PC-9 (cell line): ENCODE measurements at regions not wholly inside any gene's neighbourhood (a gene's known extent, or its start where the extent isn't known, plus 50 kb on each side); places are given as distances from the start of the nearest gene placed in this dataset.
A peak's percentile ranks its signal among the peaks of the same experiment; 100 is the strongest.

Experiments used
- BruUV-seq: library from RNA; stranded (reverse); fragments of 400-500 nt; replicated peaks from 2 replicates; lab custom pipeline; 2021; lab: Mats Ljungman, UMichigan
- CTCF ChIA-PET: fragments of 300-600 bp; sonication (Branson Sonifier 250); formaldehyde crosslinking; loops from one replicate; lab custom pipeline; 2022; ENCODE audit warnings: antibody characterized with exemption; lab: Charles Lee
- POLR2A ChIA-PET: fragments of 300-600 bp; sonication (Branson Sonifier 250); formaldehyde crosslinking; loops from one replicate; lab custom pipeline; 2022; ENCODE audit warnings: antibody characterized with exemption; ENCODE audit not compliant: unreplicated experiment; lab: Charles Lee
- DNase-seq, 2 experiments: peaks; one replicate each; pipeline versions ENCODE4 v3.0.0 to v3.0.0-alpha.2; 2015 to 2022; ENCODE audit warnings: mixed read lengths in 1 of 2
- H2AFZ ChIP-seq: fragments of 200-600 bp; sonication (generic); 2 replicates; pipeline ENCODE4 v1.8.1; 2017; ENCODE audit warnings: antibody characterized with exemption
- H3F3A ChIP-seq: fragments of 200-600 bp; sonication (generic); 2 replicates; pipeline ENCODE4 v1.8.1; 2017; ENCODE audit warnings: antibody characterized with exemption, mild to moderate bottlenecking, low read depth; ENCODE audit not compliant: insufficient read depth
- H3K27ac ChIP-seq: fragments of 200-600 bp; sonication (generic); 2 replicates; pipeline ENCODE4 v1.6.1; 2016; ENCODE audit warnings: mixed run types
- H3K27me3 ChIP-seq: fragments of 200-600 bp; sonication (generic); 2 replicates; pipeline ENCODE4 v1.6.1; 2016; ENCODE audit warnings: low read depth, mixed run types; ENCODE audit not compliant: insufficient read depth
- H3K36me3 ChIP-seq: fragments of 200-600 bp; sonication (generic); 2 replicates; pipeline ENCODE4 v1.6.1; 2016; ENCODE audit warnings: low read depth, mixed run types
- H3K4me1 ChIP-seq: fragments of 200-600 bp; sonication (generic); replicated peaks from 2 replicates; pipeline ENCODE4 v1.6.1; 2016; ENCODE audit warnings: mixed run types; ENCODE audit not compliant: insufficient read depth
- H3K4me2 ChIP-seq: fragments of 200-600 bp; sonication (generic); 2 replicates; pipeline ENCODE4 v1.6.1; 2017; ENCODE audit warnings: mixed run types
- H3K4me3 ChIP-seq: fragments of 200-600 bp; sonication (generic); 2 replicates; pipeline ENCODE4 v1.6.1; 2016; ENCODE audit warnings: mixed run types
- H3K79me2 ChIP-seq: fragments of 200-600 bp; sonication (generic); 2 replicates; pipeline ENCODE4 v1.6.1; 2017; ENCODE audit warnings: low read depth, mixed run types
- H3K9me2 ChIP-seq: fragments of 200-600 bp; sonication (generic); 2 replicates; pipeline ENCODE4 v1.8.1; 2017; ENCODE audit warnings: mild to moderate bottlenecking; ENCODE audit not compliant: insufficient read depth
- H3K9me3 ChIP-seq: fragments of 200-600 bp; sonication (generic); 2 replicates; pipeline ENCODE4 v1.8.1; 2016; ENCODE audit warnings: low read depth; ENCODE audit not compliant: insufficient read depth
- H4K20me1 ChIP-seq: fragments of 200-600 bp; sonication (generic); 2 replicates; pipeline ENCODE4 v1.8.1; 2017; ENCODE audit not compliant: insufficient read depth
- EZH2 ChIP-seq: fragments of 200-600 bp; sonication (generic); IDR thresholded peaks from 2 replicates; pipeline ENCODE4 v1.8.0; 2017; ENCODE audit warnings: antibody characterized with exemption, low read depth
- intact Hi-C: fragments of 100-400 bp; cut with micrococcal nuclease; formaldehyde crosslinking; loops from one replicate; pipeline ENCODE4 v1.10.0; 2022; ENCODE audit not compliant: unreplicated experiment
- TF ChIP-seq, protein P1 (sequence below): fragments of 200-600 bp; sonication (generic); conservative IDR thresholded peaks from 2 replicates; pipeline ENCODE4 v1.6.1; 2017; ENCODE audit warnings: mixed run types, antibody characterized with exemption, mild to moderate bottlenecking, moderate library complexity

DNA sequence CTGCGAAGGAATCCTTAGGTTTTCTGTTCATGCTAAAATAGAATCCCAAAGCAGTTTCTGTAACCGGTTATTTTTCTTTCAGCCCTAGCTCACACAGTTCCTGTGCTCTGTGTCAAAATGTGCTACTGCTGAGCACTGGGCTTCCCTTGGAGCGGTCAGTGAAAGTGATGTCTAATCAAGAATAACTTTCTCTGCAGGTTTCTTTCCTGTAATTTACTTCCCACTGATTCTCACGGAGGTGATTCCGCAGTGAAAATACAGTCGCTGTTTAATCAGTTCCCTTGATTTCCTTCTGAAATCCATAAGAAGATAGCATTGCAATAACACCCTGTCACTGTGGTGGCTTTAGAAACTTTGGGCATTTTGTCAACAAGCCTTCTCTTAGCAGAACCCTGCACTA, 112.0 kb upstream of the ISL1 start:
- Histone ChIP-seq H3K4me1 (no peaks in the 10 kb centered on the region), H4K20me1 (no peaks in the 10 kb centered on the region), H3K4me3 (no peak overlapping the region), H3K27ac (no peak overlapping the region), H3K9me2 (no peaks in the 10 kb centered on the region), H2AFZ (no peak overlapping the region), H3K9me3 (no peaks in the 10 kb centered on the region), H3F3A (no peaks in the 10 kb centered on the region), H3K27me3 (no peaks in the 10 kb centered on the region), H3K4me2 (no peak overlapping the region), H3K79me2 (no peaks in the 10 kb centered on the region), H3K36me3 (no peaks in the 10 kb centered on the region)
- no peak for DNase-seq
- no TSS peak for BruUV-seq
- intact Hi-C loops = loop anchor here (5.0 kb wide), 1 partner anchor 44 kb away; no protein-coding TSS in a partner anchor
- TF ChIP-seq, protein P1, sequence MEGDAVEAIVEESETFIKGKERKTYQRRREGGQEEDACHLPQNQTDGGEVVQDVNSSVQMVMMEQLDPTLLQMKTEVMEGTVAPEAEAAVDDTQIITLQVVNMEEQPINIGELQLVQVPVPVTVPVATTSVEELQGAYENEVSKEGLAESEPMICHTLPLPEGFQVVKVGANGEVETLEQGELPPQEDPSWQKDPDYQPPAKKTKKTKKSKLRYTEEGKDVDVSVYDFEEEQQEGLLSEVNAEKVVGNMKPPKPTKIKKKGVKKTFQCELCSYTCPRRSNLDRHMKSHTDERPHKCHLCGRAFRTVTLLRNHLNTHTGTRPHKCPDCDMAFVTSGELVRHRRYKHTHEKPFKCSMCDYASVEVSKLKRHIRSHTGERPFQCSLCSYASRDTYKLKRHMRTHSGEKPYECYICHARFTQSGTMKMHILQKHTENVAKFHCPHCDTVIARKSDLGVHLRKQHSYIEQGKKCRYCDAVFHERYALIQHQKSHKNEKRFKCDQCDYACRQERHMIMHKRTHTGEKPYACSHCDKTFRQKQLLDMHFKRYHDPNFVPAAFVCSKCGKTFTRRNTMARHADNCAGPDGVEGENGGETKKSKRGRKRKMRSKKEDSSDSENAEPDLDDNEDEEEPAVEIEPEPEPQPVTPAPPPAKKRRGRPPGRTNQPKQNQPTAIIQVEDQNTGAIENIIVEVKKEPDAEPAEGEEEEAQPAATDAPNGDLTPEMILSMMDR = no peak
- no peak for TF ChIP-seq EZH2
- ChIA-PET POLR2A (interaction anchor here (0.6 kb wide), 1 partner anchor 127 kb away, joined by 7 read pairs; no protein-coding TSS in a partner anchor), CTCF (no interaction called here)

DNA sequence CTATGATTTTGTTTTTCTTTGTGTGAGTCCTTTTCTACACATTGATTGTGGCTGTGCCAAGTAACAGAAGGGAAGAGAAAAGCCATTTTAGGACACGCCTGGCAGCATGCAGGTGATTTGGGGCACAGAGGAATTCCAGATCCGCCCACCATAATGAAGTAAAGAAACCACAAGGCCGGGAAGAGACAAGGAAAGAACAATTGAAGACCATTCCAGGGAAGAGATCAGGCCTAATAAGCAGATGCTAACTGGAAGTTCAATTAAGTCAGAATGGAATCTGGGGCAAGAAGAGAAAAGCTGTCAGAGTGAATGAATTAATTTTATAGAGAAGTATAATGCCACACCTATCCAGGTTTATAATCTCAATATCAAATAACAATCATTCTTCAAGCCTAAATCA, 110.2 kb upstream of the ISL1 start:
- Histone ChIP-seq H4K20me1 (no peaks in the 10 kb centered on the region), H3K4me3 (no peak overlapping the region), H3K4me2 (no peak overlapping the region), H3K79me2 (no peaks in the 10 kb centered on the region), H3K27me3 (no peaks in the 10 kb centered on the region), H3K27ac (no peak overlapping the region), H3F3A (no peaks in the 10 kb centered on the region), H3K36me3 (no peaks in the 10 kb centered on the region), H3K4me1 (no peaks in the 10 kb centered on the region), H2AFZ (no peak overlapping the region), H3K9me2 (no peaks in the 10 kb centered on the region), H3K9me3 (no peaks in the 10 kb centered on the region)
- CTCF ChIA-PET = no interaction called here
- TF ChIP-seq EZH2 = no peak
- TF ChIP-seq, protein P1 = no peak
- peak in 1 of 2 experiments; percentile 14 for DNase-seq
- BruUV-seq = no TSS peak
- intact Hi-C loops = loop anchor here (5.0 kb wide), 1 partner anchor 46 kb away; no protein-coding TSS in a partner anchor
- POLR2A ChIA-PET = no interaction called here

DNA sequence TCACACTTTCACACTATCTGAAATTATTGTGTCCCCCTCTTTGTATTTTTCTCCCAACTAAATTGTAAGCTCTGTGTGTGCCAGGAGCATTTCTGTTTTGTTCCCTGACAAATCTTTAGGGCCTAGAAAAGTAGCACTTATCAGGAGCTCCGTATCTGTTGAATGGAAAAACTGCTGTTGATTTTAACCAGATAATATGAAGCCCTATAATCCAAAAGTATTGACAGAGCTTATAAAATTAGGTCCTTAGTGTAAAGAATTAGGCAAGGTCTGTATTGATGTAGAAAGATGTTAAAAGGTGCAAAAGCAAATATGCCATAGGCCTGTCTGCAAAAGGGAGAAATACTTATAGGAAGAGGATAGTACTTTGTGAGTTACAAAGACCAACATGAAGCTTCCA, 109.4 kb upstream of the ISL1 start:
- TF ChIP-seq, protein P1 = no peak
- no peak for TF ChIP-seq EZH2
- ChIA-PET POLR2A (no interaction called here), CTCF (no interaction called here)
- DNase-seq = no peak
- no peaks in the 10 kb centered on the region for H3K9me2 ChIP-seq
- H3K36me3 ChIP-seq = no peaks in the 10 kb centered on the region
- H4K20me1 ChIP-seq = no peaks in the 10 kb centered on the region
- no peaks in the 10 kb centered on the region for H3K27me3 ChIP-seq
- H3K4me2 ChIP-seq = no peak overlapping the region
- H3K27ac ChIP-seq = no peak overlapping the region
- no peaks in the 10 kb centered on the region for H3K4me1 ChIP-seq
- BruUV-seq = no TSS peak
- no peaks in the 10 kb centered on the region for H3K79me2 ChIP-seq
- intact Hi-C loops = loop anchor here (5.0 kb wide), 1 partner anchor 47 kb away; no protein-coding TSS in a partner anchor
- H3K4me3 ChIP-seq = no peak overlapping the region
- no peaks in the 10 kb centered on the region for H3F3A ChIP-seq
- H2AFZ ChIP-seq = no peak overlapping the region
- no peaks in the 10 kb centered on the region for H3K9me3 ChIP-seq
